HG02938 (cell line): ENCODE measurements at regions not wholly inside any gene's neighbourhood (a gene's known extent, or its start where the extent isn't known, plus 50 kb on each side); places are given as distances from the start of the nearest gene placed in this dataset.

Experiments
- ATAC-seq: cut with Tn5 transposase; IDR thresholded peaks from one replicate; pipeline ENCODE4 v1.9.1; 2021; ENCODE audit warnings: mild to moderate bottlenecking, moderate library complexity; ENCODE audit not compliant: unreplicated experiment

GRCh38 chr2:173854840-173855239 lies 110.3 kb downstream of the SP3 start:
- no peak for ATAC-seq

GRCh38 chr2:173855661-173856060 lies 109.5 kb downstream of the SP3 start:
- ATAC-seq, result no peak
